Upper lobe of left lung (tissue), 6 donors: ENCODE measurements at regions not wholly inside any gene's neighbourhood (a gene's known extent, or its start where the extent isn't known, plus 50 kb on each side); places are given as distances from the start of the nearest gene placed in this dataset.

ENCODE experiments used
- ATAC-seq, 2 donors: fragments of 200-7000 bp; cut with Tn5 transposase; one replicate each; pipeline ENCODE4 v1.9.1; 2022; ENCODE audit warnings: mild to moderate bottlenecking in 2 of 2, moderate library complexity in 2 of 2; ENCODE audit not compliant: low FRiP score in 2 of 2
- DNase-seq, 2 donors: peaks; one replicate each; pipeline ENCODE4 v3.0.0-alpha.2; 2019 to 2020
- H3K27ac ChIP-seq, 4 donors: fragments of 200-600 bp; sonication (generic); one replicate each; pipeline ENCODE4 v1.5.1; 2016 to 2019
- H3K27me3 ChIP-seq, 4 donors: fragments of 200-600 bp; sonication (generic); one replicate each; pipeline ENCODE4 v1.5.1; 2017 to 2019
- H3K36me3 ChIP-seq, 4 donors: fragments of 200-600 bp; sonication (generic); one replicate each; pipeline ENCODE4 v1.5.1; 2016 to 2019
- H3K4me1 ChIP-seq, 4 donors: fragments of 200-600 bp; sonication (generic); one replicate each; pipeline ENCODE4 v1.5.1; 2018 to 2019
- H3K4me3 ChIP-seq, 4 donors: fragments of 200-600 bp; sonication (generic); one replicate each; pipeline ENCODE4 v1.5.1; 2017 to 2019; ENCODE audit warnings: mild to moderate bottlenecking in 2 of 4, moderate library complexity in 1 of 4
- H3K9me3 ChIP-seq, 4 donors: fragments of 200-600 bp; sonication (generic); one replicate each; pipeline ENCODE4 v1.5.1; 2018 to 2019
- CTCF ChIP-seq, 6 experiments: fragments of 450-650 bp in 4 of 6; fragments of 200-600 bp in 2 of 6; sonication (generic) in 2 of 6; IDR thresholded peaks; one replicate each; pipeline ENCODE4 v1.5.1; 2016 to 2019; ENCODE audit warnings: antibody characterized with exemption in 6 of 6
- EP300 ChIP-seq, 4 donors: sonication (generic); formaldehyde crosslinking; IDR thresholded peaks; one replicate each; pipeline ENCODE4 v1.5.1; 2017; ENCODE audit warnings: antibody characterized with exemption in 4 of 4, control low read depth in 2 of 4
- POLR2A ChIP-seq, 4 donors: fragments of 450-650 bp; IDR thresholded peaks; one replicate each; pipeline ENCODE4 v1.5.1; 2016 to 2017; ENCODE audit warnings: antibody characterized with exemption in 4 of 4, mild to moderate bottlenecking in 2 of 4
- POLR2AphosphoS5 ChIP-seq, 2 donors: sonication (generic); formaldehyde crosslinking; IDR thresholded peaks; one replicate each; pipeline ENCODE4 v1.5.1; 2017; ENCODE audit warnings: antibody characterized with exemption in 2 of 2
- WGBS, 2 donors: methylation state at CpG; one replicate each; pipeline ENCODE4 v1.1.5; 2017 to 2018; 5-methylcytosine and 5-hydroxymethylcytosine counted together
- donor health status: DM: no; HTN: no; CAD: no; lungs with moderate emphysema.
- donor health status: DM: no; HTN: yes; CAD: no; lungs with severe emphysema.

- WGBS, 2 donors = 87 to 94% methylated on average over 4 of the region's 4 CpGs
- TF ChIP-seq POLR2A (IDR thresholded peaks at IDR 0.05) (no peak), CTCF (IDR thresholded peaks at IDR 0.05) (no peak), EP300 (IDR thresholded peaks at IDR 0.05) (no peak), POLR2AphosphoS5 (IDR thresholded peaks at IDR 0.05) (no peak)
- no peak for DNase-seq
Observed at GRCh38 chr3:187977659-187978058, 176.3 kb upstream of the LPP start.

GRCh38 chr3:187978433-187979011, 175.4 kb upstream of the LPP start:
- Histone ChIP-seq H3K36me3 (no peaks in the 10 kb centered on the region), H3K27ac (no peak overlapping the region), H3K9me3 (no peaks in the 10 kb centered on the region), H3K4me1 (peaks cover 0 to 7% (median 0%) of the 10 kb centered on the region in 4 donors), H3K27me3 (no peaks in the 10 kb centered on the region), H3K4me3 (no peak overlapping the region)
- 70% methylated on average over 5 of the region's 5 CpGs for WGBS, 2 donors
- DNase-seq (no peak), ATAC-seq (no peak)
- TF ChIP-seq POLR2A (IDR thresholded peaks at IDR 0.05) = no peak
- TF ChIP-seq EP300 (IDR thresholded peaks at IDR 0.05) = no peak
- TF ChIP-seq POLR2AphosphoS5 (IDR thresholded peaks at IDR 0.05) = no peak
- TF ChIP-seq CTCF (IDR thresholded peaks at IDR 0.05) = no peak

More at GRCh38 chr3:187977659-187978058, 176.3 kb upstream of the LPP start:
- Histone ChIP-seq H3K4me3 (no peak overlapping the region), H3K27ac (no peak overlapping the region), H3K27me3 (no peaks in the 10 kb centered on the region), H3K36me3 (no peaks in the 10 kb centered on the region), H3K9me3 (no peaks in the 10 kb centered on the region), H3K4me1 (peaks cover 0 to 7% (median 0%) of the 10 kb centered on the region in 4 donors)
- no peak for ATAC-seq

GRCh38 chr3:187979564-187979963, 174.4 kb upstream of the LPP start:
- DNase-seq = no peak
- H3K9me3 ChIP-seq = no peaks in the 10 kb centered on the region
- TF ChIP-seq POLR2AphosphoS5 (IDR thresholded peaks at IDR 0.05) (no peak), EP300 (IDR thresholded peaks at IDR 0.05) (no peak), POLR2A (IDR thresholded peaks at IDR 0.05) (no peak), CTCF (IDR thresholded peaks at IDR 0.05) (no peak)
- ATAC-seq = no peak
- 65 to 89% methylated on average over 2 of the region's 2 CpGs for WGBS, 2 donors
- no peak overlapping the region for H3K27ac ChIP-seq
- H3K4me3 ChIP-seq = no peak overlapping the region
- peaks cover 0 to 7% (median 0%) of the 10 kb centered on the region in 4 donors for H3K4me1 ChIP-seq
- H3K27me3 ChIP-seq = no peaks in the 10 kb centered on the region
- no peaks in the 10 kb centered on the region for H3K36me3 ChIP-seq

- ATAC-seq = no peak
- 70 to 87% methylated on average over 3 of the region's 3 CpGs for WGBS, 2 donors
- no peaks in the 10 kb centered on the region for H3K36me3 ChIP-seq
- TF ChIP-seq POLR2AphosphoS5 (IDR thresholded peaks at IDR 0.05) = no peak
- TF ChIP-seq POLR2A (IDR thresholded peaks at IDR 0.05) = no peak
- no peak for TF ChIP-seq EP300 (IDR thresholded peaks at IDR 0.05)
- TF ChIP-seq CTCF (IDR thresholded peaks at IDR 0.05) = no peak
- no peaks in the 10 kb centered on the region for H3K9me3 ChIP-seq
- H3K27me3 ChIP-seq = no peaks in the 10 kb centered on the region
- no peak overlapping the region for H3K4me3 ChIP-seq
- no peak overlapping the region for H3K27ac ChIP-seq
- H3K4me1 ChIP-seq = no peaks in the 10 kb centered on the region
- DNase-seq = no peak
Observed at GRCh38 chr3:187980861-187981260, 173.1 kb upstream of the LPP start.

GRCh38 chr3:187982142-187982541, 171.8 kb upstream of the LPP start:
- H3K9me3 ChIP-seq = no peaks in the 10 kb centered on the region

More at GRCh38 chr3:187982142-187982541, 171.8 kb upstream of the LPP start:
- H3K4me1 ChIP-seq = peaks cover 0 to 11% (median 5%) of the 10 kb centered on the region in 4 donors
- no peak for ATAC-seq
- no peak overlapping the region for H3K4me3 ChIP-seq
- no peaks in the 10 kb centered on the region for H3K27me3 ChIP-seq
- no peak for DNase-seq
- WGBS, 2 donors = 82 to 95% methylated on average over 3 of the region's 3 CpGs
- no peak for TF ChIP-seq POLR2A (IDR thresholded peaks at IDR 0.05)
- no peak for TF ChIP-seq POLR2AphosphoS5 (IDR thresholded peaks at IDR 0.05)
- TF ChIP-seq EP300 (IDR thresholded peaks at IDR 0.05) = no peak
- TF ChIP-seq CTCF (IDR thresholded peaks at IDR 0.05) = no peak
- no peaks in the 10 kb centered on the region for H3K36me3 ChIP-seq
- no peak overlapping the region for H3K27ac ChIP-seq
